ENCODE measurements at regions not wholly inside any gene's neighbourhood (a gene's known extent, or its start where the extent isn't known, plus 50 kb on each side); places are given as distances from the start of the nearest gene placed in this dataset.
"Not testable (repeated sequence)": the region's sequence is repeated elsewhere in the genome, so short reads cannot be mapped to it uniquely, and the experiment has no call there.

DNA sequence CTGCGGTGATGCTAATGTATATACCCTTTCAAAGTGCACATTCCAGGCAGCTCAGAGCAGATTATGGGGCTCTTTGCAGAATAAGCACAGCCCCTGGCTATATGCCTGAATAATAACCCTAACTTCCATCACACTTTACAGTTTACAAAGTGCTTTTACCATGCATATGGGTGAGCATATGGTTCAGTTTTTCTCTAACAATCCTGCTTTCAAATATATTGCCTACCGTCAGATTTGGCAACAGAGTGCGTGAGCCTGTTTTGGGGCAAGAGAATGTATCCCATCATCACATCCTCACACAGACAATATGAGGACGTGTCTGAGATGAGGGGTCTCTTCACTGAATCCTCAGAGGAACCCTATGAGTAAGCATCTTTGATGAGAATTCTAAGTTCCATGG lies 162.8 kb upstream of the VCX start:
- no peaks in the 10 kb centered on the region for H3K9me3 ChIP-seq
- H3K27me3 ChIP-seq: no peaks in the 10 kb centered on the region
- DNase-seq: no peak
- no peaks in the 10 kb centered on the region for H3K36me3 ChIP-seq
- no peak overlapping the region for H3K4me3 ChIP-seq

GRCh38 chrX:7654316-7654715 lies 188.7 kb upstream of the VCX start:
- Histone ChIP-seq H3K9me3 (no peaks in the 10 kb centered on the region), H3K27me3 (no peaks in the 10 kb centered on the region), H3K36me3 (no peaks in the 10 kb centered on the region), H3K4me3 (no peak overlapping the region)
- no peak for DNase-seq

DNA sequence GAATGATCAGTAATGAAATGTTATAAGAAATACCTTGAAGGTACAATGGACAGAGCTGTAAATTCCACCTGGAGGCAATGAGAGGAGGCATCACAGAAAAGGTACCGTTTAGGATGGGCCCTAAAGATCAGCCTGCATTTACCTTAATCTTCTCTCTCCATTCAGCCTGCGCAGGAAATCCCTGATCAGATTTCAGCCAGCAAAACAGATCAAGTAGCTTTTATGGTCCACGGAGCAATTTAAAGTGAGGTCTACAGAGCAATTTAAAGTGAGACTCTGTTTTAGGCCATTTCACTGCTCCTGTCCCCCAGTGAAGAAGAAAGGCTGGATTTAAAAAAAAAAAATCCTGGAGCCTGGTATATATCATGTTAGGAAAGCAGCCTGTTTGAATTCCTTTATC lies 195.1 kb upstream of the VCX start:
- no peaks in the 10 kb centered on the region for H3K27me3 ChIP-seq
- H3K4me3 ChIP-seq: no peak overlapping the region
- no peaks in the 10 kb centered on the region for H3K36me3 ChIP-seq
- no peaks in the 10 kb centered on the region for H3K9me3 ChIP-seq
- DNase-seq: no peak

DNA sequence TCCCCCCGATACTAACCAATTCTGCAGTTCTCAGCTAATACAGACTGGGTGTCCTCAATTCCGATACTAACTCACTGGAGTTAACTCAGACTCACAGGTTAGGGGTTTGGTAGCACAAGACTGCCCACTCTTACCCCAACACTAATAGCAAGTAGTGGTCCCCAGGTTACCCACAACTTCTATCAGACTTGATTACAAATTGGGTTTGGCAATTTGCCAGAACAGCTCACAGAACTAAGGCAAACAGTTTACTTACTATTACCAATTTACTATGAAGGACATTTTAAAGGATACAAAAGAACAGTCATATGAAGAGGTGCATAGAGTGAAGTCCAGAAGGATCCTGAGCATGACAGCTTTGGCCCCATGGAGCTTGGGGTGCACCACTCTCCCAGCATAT lies 201.8 kb upstream of the VCX start:
- Histone ChIP-seq H3K9me3 (no peaks in the 10 kb centered on the region), H3K36me3 (no peaks in the 10 kb centered on the region), H3K4me3 (no peak overlapping the region), H3K27me3 (no peaks in the 10 kb centered on the region)
- DNase-seq: no peak

- Histone ChIP-seq H3K27me3 (no peaks in the 10 kb centered on the region), H3K9me3 (no peaks in the 10 kb centered on the region), H3K4me3 (no peak overlapping the region), H3K36me3 (no peaks in the 10 kb centered on the region)
- no peak for DNase-seq
These were observed 202.6 kb upstream of the VCX start for GRCh38 chrX:7640392-7640791.

DNA sequence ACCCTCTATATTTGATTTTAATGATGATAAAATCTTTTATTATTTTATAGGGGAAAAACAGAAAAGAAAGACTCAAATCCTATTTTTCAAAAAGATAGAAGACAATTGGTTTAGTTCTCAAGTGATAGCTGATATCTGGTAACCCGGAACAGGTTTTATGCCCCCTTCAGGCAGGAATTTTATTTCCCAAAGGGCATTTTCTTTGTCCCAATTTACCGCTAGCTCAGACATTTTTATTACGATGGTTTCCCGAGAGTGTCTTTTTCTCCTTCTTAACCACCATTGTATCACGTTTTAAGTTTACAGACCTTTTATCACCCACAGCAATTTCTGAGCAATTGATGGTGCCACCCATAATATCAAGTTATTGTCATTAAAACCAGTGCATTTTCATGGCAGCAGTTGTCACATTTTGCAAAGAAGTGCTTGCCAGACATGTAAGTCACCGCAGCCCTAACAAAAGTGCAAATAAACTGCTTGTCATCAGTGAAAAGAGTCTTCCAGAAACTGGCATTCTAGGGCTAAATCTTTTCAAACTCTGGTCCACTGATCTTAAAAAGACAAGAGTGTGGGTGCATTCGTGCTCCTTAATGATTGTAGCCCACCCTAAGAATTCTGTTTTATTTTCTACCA lies 204.8 kb upstream of the VCX start:
- no peak overlapping the region for H3K4me3 ChIP-seq
- H3K9me3 ChIP-seq: no peaks in the 10 kb centered on the region
- H3K27me3 ChIP-seq: no peaks in the 10 kb centered on the region
- H3K36me3 ChIP-seq: no peaks in the 10 kb centered on the region
- no peak for DNase-seq

- no peaks in the 10 kb centered on the region for H3K36me3 ChIP-seq
- no peak overlapping the region for H3K4me3 ChIP-seq
- H3K9me3 ChIP-seq: no peaks in the 10 kb centered on the region
- no peaks in the 10 kb centered on the region for H3K27me3 ChIP-seq
- DNase-seq: no peak
These were observed 205.9 kb upstream of the VCX start for GRCh38 chrX:7637066-7637465.

DNA sequence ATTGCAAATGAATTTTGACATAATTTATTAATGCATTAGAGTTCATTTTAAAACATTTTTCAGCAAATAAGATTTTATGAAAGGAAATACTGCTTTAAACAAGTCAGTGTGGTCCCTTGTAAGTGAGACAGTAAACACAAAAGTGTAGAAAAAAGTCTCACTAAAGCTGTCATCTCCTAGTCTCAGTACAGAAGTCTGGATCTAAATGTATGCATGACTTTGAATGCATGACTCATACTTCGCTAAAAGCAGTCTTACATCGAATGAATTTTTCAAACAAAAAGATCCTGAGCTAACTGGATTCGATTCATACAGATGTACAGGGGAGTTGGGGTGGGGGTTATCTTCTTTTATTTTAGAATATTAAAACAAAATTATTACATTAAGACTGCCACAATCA lies 207.4 kb upstream of the VCX start:
- DNase-seq: no peak
- Histone ChIP-seq H3K4me3 (no peak overlapping the region), H3K9me3 (no peaks in the 10 kb centered on the region), H3K27me3 (no peaks in the 10 kb centered on the region), H3K36me3 (no peaks in the 10 kb centered on the region)

GRCh38 chrX:7620560-7620959 lies 222.4 kb upstream of the VCX start:
- no peaks in the 10 kb centered on the region for H3K36me3 ChIP-seq
- DNase-seq: no peak
- no peaks in the 10 kb centered on the region for H3K9me3 ChIP-seq
- H3K27me3 ChIP-seq: no peaks in the 10 kb centered on the region
- H3K4me3 ChIP-seq: no peak overlapping the region

DNA sequence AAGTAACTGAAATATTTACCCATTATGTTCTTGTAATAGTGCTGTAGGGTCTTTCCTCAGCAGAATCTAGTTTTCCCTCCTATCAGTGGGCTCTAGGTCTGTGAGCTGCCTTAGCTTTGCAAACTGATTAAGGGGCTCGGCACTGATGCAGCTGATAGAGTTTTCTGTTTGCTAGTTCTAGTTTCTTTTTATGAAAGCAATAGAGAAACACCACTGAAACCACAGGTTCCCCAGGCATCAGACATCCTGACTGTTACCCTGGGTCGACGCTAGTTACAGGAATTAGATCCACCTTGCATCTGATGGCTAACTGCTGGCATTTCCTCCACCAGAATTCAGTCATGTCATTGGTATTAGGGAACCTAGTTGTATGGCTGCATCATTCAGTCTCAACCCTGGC lies 225.0 kb upstream of the VCX start:
- Histone ChIP-seq H3K9me3 (no peaks in the 10 kb centered on the region), H3K4me3 (no peak overlapping the region), H3K36me3 (no peaks in the 10 kb centered on the region), H3K27me3 (no peaks in the 10 kb centered on the region)
- no peak for DNase-seq

GRCh38 chrX:7614616-7615015 lies 228.4 kb upstream of the VCX start:
- Histone ChIP-seq H3K36me3 (no peaks in the 10 kb centered on the region), H3K9me3 (no peaks in the 10 kb centered on the region), H3K27me3 (no peaks in the 10 kb centered on the region), H3K4me3 (no peak overlapping the region)
- DNase-seq: no peak

DNA sequence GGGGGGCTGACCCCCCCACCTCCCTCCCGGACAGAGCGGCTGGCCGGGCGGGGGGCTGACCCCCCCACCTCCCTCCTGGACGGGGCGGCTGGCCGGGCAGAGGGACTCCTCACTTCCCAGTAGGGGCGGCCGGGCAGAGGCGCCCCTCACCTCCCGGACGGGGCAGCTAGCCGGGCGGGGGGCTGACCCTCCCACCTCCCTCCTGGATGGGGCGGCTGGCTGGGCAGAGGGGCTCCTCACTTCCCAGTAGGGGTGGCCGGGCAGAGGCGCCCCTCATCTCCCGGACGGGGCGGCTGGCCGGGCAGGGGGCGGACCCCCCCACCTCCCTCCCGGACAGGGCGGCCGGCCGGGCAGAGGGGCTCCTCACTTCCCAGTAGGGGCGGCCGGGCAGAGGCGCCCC lies 234.3 kb upstream of the VCX start:
- not testable (repeated sequence) for H3K4me3 ChIP-seq, H3K36me3 ChIP-seq, H3K27me3 ChIP-seq, DNase-seq, H3K9me3 ChIP-seq

- H3K4me3 ChIP-seq: no peak overlapping the region
- 0 out of 2 replicates have a peak, but pooled peaks cover 3% of the 10 kb centered on the region for H3K9me3 ChIP-seq
- DNase-seq: no peak
- H3K27me3 ChIP-seq: no peaks in the 10 kb centered on the region
- no peaks in the 10 kb centered on the region for H3K36me3 ChIP-seq
These were observed 236.8 kb upstream of the VCX start for GRCh38 chrX:7606039-7606652.

GRCh38 chrX:7603387-7603786 lies 239.6 kb upstream of the VCX start:
- no peaks in the 10 kb centered on the region for H3K27me3 ChIP-seq

GRCh38 chrX:7596822-7597221 lies 246.1 kb upstream of the VCX start:
- no peak overlapping the region for H3K4me3 ChIP-seq
- H3K27me3 ChIP-seq: no peaks in the 10 kb centered on the region
- H3K9me3 ChIP-seq: 0 out of 2 replicates have a peak, but pooled peaks cover 3% of the 10 kb centered on the region
- no peaks in the 10 kb centered on the region for H3K36me3 ChIP-seq
- DNase-seq: no peak

More at GRCh38 chrX:7603387-7603786, 239.6 kb upstream of the VCX start:
- no peak overlapping the region for H3K4me3 ChIP-seq
- 0 out of 2 replicates have a peak, but pooled peaks cover 3% of the 10 kb centered on the region for H3K9me3 ChIP-seq
- no peaks in the 10 kb centered on the region for H3K36me3 ChIP-seq
- DNase-seq: no peak

DNA sequence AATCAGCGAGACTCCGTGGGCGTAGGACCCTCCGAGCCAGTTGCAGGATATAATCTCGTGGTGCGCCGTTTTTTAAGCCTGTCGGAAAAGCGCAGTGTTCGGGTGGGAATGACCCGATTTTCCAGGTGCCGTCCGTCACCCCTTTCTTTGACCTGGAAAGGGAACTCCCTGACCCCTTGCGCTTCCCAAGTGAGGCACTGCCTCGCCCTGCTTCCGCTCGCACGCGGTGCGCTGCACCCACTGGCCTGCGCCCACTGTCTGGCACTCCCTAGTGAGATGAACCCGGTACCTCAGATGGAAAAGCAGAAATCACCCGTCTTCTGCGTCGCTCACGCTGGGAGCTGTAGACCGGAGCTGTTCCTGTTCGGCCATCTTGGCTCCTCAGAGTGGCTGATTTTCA lies 249.6 kb upstream of the VCX start:
- H3K27me3 ChIP-seq, H3K9me3 ChIP-seq, H3K36me3 ChIP-seq, H3K4me3 ChIP-seq, DNase-seq: not testable (repeated sequence)

- Histone ChIP-seq H3K27me3 (no peaks in the 10 kb centered on the region), H3K4me3 (no peak overlapping the region), H3K36me3 (no peaks in the 10 kb centered on the region), H3K9me3 (no peaks in the 10 kb centered on the region)
- no peak for DNase-seq
These were observed 256.8 kb upstream of the VCX start for GRCh38 chrX:7586126-7586525.

DNA sequence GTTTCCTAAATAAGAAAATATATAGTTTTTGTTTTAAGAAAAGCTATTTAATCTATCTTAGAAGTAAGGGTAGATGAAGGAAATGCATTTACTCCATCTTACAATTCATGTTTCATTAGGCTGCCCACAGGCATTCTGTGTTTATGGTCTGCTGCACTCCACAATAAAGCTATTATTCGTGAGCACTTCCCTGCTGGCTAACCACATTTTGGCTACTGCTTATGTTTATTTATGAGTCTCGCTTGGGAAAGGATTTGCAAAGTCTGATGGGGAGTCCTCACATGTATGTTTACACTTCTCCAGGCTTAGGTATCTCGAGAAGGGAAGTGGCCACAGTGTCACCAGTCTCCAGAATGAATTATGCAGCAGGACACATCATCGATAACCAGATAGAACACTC lies 260.8 kb upstream of the VCX start:
- no peak for DNase-seq
- Histone ChIP-seq H3K36me3 (no peaks in the 10 kb centered on the region), H3K4me3 (no peak overlapping the region)

More for the DNA sequence above, 260.8 kb upstream of the VCX start:
- H3K9me3 ChIP-seq: no peaks in the 10 kb centered on the region
- no peaks in the 10 kb centered on the region for H3K27me3 ChIP-seq
